ENCODE measurements at regions not wholly inside any gene's neighbourhood (a gene's known extent, or its start where the extent isn't known, plus 50 kb on each side); places are given as distances from the start of the nearest gene placed in this dataset.

DNA sequence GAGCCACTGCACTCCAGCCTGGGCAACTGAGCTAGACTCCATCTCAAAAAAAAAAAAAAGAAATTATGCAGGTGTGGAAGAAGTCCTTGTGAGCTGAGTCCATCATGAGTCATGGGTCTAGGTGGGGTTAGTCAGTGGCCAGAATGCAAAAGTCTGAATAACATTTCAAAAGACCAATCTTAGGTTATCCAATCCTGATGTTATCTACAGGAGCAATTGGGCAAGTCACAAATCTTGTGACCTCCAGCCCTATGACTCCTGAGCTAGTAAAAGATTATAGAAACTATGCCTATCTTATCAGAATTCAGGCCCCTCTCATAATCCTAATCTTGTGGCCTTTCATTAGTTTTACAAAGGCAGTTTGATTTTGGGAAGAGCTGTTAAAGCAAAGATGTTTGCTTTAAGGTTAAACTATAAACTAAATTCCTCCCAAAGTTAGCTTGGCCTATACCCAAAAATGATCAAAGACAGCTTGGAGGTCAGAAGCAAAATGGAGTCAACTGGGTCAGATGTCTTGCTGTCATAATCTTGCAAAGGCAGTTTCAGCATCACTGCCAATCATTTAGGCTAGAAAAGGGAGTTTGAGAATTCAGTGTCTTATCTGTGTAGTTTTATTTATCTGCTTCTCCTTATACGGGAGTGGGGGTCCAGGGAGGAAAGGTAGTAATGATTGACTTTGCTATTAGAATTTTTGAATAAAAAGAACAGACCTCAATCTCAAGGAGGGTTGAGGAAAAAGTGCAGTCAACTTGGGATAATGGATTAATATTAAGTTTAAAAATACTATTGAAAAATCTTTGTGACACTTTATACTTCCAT is 71.2 kb upstream of the TRIM24 start:
- TF ChIP-seq POLR2A (IDR thresholded peaks at IDR 0.05; ENCODE audit: low read depth, low read length) (no peak), BHLHE40 (IDR thresholded peaks at IDR 0.05; ENCODE audit: low read depth, low read length) (no peak), CEBPB (IDR thresholded peaks at IDR 0.05; ENCODE audit: low read depth, low read length) (no peak), RFX5 (IDR thresholded peaks at IDR 0.05; ENCODE audit: low read depth, low read length) (no peak), MXI1 (IDR thresholded peaks at IDR 0.05; ENCODE audit: borderline replicate concordance, low read depth, low read length) (no peak)
- TF ChIP-seq, protein P1, sequence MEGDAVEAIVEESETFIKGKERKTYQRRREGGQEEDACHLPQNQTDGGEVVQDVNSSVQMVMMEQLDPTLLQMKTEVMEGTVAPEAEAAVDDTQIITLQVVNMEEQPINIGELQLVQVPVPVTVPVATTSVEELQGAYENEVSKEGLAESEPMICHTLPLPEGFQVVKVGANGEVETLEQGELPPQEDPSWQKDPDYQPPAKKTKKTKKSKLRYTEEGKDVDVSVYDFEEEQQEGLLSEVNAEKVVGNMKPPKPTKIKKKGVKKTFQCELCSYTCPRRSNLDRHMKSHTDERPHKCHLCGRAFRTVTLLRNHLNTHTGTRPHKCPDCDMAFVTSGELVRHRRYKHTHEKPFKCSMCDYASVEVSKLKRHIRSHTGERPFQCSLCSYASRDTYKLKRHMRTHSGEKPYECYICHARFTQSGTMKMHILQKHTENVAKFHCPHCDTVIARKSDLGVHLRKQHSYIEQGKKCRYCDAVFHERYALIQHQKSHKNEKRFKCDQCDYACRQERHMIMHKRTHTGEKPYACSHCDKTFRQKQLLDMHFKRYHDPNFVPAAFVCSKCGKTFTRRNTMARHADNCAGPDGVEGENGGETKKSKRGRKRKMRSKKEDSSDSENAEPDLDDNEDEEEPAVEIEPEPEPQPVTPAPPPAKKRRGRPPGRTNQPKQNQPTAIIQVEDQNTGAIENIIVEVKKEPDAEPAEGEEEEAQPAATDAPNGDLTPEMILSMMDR (conservative IDR thresholded peaks at IDR 0.05; ENCODE audit: low read depth, low read length), result no peak

Data from IMR-90 (cell line).